GM18519 (cell line): ENCODE measurements at regions not wholly inside any gene's neighbourhood (a gene's known extent, or its start where the extent isn't known, plus 50 kb on each side); places are given as distances from the start of the nearest gene placed in this dataset.
"Not testable (repeated sequence)": the region's sequence is repeated elsewhere in the genome, so short reads cannot be mapped to it uniquely, and the experiment has no call there.

ENCODE experiments used
- ATAC-seq: cut with Tn5 transposase; IDR thresholded peaks from one replicate; pipeline ENCODE4 v1.9.1; 2021; ENCODE audit warnings: mild to moderate bottlenecking, moderate library complexity; ENCODE audit not compliant: unreplicated experiment, low FRiP score

DNA sequence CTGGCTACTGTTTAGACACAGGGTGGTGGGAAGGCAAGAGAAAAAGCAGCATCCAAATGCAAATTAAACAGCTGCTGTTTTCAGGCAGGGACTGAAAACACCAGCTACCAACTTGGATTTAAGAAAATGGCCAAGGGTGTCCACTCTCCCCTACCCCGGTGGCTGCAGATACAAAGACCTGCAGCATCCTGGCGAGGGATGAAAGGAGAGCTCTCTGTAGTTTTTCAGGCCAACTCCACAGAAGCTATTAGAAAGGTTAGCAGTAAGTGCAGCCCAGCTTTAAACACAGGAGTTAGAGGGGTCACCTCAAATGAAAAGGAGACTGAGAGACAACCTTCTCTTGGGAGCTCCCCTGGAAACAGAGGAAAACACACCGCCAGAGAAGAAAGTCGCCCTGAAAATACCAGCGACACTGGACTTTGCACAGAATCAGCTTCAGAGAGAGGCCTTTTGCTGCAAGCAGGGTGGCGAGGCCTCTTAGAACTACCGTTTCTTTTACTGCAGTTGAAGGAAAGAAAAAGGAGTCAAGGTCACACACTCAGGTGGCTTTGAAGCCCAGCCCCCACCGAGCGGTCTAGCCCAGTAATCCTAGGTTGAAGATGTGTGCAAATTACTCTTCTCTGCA, 74.4 kb upstream of the TIAM1 start:
- no peak for ATAC-seq

DNA sequence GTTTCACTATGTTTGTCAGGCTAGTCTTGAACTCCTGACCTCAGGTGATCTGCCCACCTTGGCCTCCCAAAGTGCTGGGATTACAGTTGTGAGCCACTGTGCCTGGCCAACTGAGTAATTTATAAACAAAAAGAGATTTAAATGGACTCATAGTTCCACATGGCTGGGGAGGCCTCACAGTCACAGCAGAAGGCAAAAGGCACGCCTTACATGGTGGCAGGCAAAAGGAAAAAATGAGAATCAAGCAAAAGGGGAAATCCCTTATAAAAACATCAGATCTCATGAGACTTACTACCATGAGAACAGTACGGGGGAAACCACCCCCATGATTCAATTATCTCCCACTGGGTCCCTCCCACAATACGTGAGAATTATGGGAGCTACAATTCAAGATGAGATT, 73.2 kb upstream of the TIAM1 start:
- not testable (repeated sequence) for ATAC-seq

GRCh38 chr21:31416465-31416864, 72.4 kb upstream of the TIAM1 start:
- no peak for ATAC-seq

GRCh38 chr21:31414263-31415000, 70.4 kb upstream of the TIAM1 start:
- no peak for ATAC-seq

DNA sequence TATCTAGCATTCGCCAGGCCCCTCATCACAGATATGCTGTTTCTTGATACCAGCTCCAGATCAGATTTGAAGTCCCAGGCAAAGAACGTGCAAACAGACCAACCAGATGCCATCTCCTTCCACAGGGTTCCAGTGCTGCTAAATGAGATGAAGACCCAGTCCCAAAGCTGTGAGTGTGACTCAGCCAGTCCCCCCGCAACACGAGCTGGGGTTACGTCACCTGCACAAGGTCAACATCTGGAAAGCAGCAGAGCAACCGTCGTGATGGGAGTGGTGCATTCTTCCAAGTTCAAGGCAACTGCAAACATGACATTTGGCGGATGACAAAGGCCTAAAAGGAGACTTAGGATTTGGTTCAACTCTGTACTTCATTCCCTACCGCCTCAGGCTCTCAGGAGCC, 69.6 kb upstream of the TIAM1 start:
- ATAC-seq, result no peak

- ATAC-seq, result no peak
Measured at GRCh38 chr21:31410499-31411131, 66.6 kb upstream of the TIAM1 start.

- ATAC-seq, result no peak
Measured at GRCh38 chr21:31409831-31410487, 65.9 kb upstream of the TIAM1 start.

GRCh38 chr21:31408301-31409088, 64.4 kb upstream of the TIAM1 start:
- ATAC-seq, result no peak

GRCh38 chr21:31406510-31406909, 62.4 kb upstream of the TIAM1 start:
- no peak for ATAC-seq

GRCh38 chr21:31405604-31406003, 61.5 kb upstream of the TIAM1 start:
- ATAC-seq, result no peak

DNA sequence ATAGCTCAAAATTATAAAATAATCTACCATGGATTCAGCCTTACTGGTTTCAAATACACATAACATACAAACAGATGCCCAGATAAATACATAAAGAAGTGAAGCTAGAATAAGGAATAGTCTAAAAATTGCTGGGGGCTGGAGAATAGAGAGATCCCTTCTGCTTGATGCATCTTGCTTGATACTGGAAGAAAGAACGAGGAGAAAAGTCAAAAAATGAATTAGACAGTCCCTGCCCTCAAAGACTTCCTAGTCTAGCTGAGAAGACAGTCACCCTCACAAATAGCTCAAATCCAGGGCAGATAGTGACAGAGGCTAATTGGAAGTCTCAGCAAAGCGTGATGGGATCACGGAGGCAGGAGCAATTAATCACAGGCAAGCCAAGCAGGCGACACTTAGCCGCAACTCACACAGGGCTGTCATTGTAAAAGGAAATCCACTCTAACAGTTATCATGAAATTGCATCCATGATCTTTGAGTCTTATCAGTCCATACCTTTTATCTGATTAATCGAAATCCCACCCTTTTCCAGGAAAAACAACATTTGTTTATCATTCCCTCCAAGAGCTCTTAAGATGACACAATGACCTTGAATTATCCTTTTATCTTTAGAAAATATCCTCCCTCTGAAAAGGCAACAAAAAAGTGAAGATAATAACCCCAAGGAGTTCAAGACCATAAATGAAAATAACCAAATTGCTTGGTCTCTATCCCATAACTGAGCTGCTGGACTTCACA, 59.7 kb upstream of the TIAM1 start:
- no peak for ATAC-seq

- ATAC-seq, result no peak
Measured at GRCh38 chr21:31399591-31399990, 55.5 kb upstream of the TIAM1 start.

DNA sequence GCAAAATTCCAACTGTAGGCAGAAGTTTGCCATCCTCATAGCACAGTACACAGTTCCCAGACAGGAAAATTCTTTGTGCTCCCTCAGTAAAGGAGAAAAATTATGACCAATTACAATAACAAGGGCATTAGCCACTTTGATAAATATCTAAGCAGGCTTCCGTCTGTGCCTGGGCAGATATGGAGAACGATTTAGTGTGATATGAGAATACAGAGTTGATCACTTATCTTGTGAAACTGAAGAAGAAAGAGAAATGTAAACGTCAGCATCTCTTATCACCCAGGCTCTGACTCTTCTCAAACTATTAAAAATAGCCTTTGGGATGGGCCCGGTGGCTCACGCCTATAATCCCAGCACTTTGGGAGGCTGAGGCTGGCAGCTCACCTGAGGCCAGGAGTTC, 54.5 kb upstream of the TIAM1 start:
- no peak for ATAC-seq

GRCh38 chr21:31397939-31398338, 53.9 kb upstream of the TIAM1 start:
- ATAC-seq, result no peak

DNA sequence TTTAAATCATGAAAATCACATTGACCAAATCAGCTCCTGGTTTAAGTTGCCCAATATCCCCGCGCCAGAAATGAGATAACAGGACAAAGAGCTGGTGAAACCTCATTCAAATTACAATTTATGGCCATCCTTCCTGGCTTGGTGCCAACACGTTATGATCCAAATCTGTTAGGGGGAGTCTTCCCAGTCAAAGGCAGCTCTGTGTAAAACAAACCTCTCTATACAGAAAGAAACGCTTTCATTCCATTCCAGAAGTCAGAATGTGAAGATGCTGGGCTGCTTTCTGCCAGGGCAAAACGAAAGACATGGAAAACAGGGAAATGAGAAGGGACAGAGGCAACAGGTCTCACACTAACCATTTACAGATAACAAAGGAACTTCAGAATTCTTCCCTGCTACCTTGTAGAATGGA, 53.5 kb upstream of the TIAM1 start:
- ATAC-seq, result no peak

DNA sequence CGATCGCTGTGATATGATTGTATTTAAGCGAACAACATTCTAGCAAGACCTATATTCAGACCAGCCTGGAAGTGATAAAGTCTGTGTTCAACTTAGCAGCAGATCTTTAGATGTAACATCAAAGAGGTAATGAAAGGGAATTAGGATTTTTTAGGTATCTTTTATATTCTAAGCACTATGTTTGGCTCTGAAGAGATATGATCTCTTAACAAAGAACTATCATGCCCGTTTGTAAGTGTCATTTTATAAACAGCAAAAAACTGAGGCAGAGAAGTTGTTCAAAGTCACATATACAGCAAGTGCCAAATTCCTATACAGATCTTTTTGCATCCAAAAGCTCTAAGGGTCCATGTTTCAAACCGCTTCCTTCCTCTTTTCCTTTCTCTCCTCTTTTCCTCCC, 53.0 kb upstream of the TIAM1 start:
- no peak for ATAC-seq

DNA sequence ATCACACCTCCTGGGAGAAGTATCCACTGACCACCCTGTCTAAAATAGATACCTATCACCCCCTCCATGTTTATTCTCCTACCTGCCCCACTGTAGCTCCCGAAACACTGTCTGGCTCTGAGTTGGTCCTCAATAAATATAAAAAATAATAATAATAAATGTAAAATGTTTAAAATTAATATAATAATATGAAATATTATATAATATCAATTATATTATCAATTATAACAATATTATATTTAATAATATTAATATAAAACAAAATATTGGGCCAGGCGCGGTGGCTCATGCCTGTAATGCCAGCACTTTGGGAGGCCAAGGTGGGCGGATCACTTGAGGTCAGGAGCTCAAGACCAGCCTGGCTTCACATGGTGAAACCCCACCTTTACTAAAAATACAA, 52.3 kb upstream of the TIAM1 start:
- ATAC-seq, result no peak

- ATAC-seq, result no peak
Measured at GRCh38 chr21:31395791-31396190, 51.7 kb upstream of the TIAM1 start.

DNA sequence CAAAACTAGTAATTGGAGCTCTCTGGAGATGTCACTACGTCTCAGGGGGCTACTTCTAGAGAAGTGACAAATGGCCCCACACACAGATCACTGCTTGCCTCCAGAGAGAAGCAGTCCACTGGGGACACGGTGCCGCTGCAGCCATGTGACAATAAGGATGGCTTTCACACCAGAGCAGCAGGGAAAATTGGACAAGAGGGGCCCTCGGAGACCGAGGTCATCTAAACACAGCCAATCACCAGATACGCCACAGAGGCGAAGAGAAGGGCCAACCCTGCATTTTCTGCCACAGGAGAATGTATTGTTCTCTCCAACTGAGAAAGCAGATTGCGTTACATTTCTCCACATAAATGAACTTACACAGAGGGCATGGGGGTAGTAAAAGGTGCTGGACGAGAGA, 51.2 kb upstream of the TIAM1 start:
- ATAC-seq, result no peak

GRCh38 chr21:31394309-31394708, 50.2 kb upstream of the TIAM1 start:
- ATAC-seq, result no peak
